Ovary (tissue), 7 donors: ENCODE measurements at regions not wholly inside any gene's neighbourhood (a gene's known extent, or its start where the extent isn't known, plus 50 kb on each side); places are given as distances from the start of the nearest gene placed in this dataset.

Experiments used
- DNase-seq, 5 donors: peaks; one replicate each; pipeline ENCODE4 v3.0.0-alpha.2; 2019 to 2020
- H3K27ac ChIP-seq, 2 donors: fragments of 200-600 bp; one replicate each; pipeline versions ENCODE4 v1.5.1 to v1.8.0; 2019 to 2022
- H3K27me3 ChIP-seq: fragments of 200-600 bp; one replicate; pipeline ENCODE4 v1.8.0; 2022
- H3K36me3 ChIP-seq: fragments of 200-600 bp; sonication (generic); one replicate; pipeline ENCODE4 v1.5.1; 2019
- H3K4me1 ChIP-seq: one replicate; pipeline ENCODE4 v1.8.1; 2013; ENCODE audit warnings: mild to moderate bottlenecking, moderate library complexity; ENCODE audit not compliant: insufficient read depth
- H3K4me3 ChIP-seq: fragments of 200-600 bp; sonication (generic); one replicate; pipeline ENCODE4 v1.5.1; 2017
- H3K9me3 ChIP-seq, 2 donors: fragments of 200-600 bp in 1 of 2; sonication (generic) in 1 of 2; one replicate each; pipeline versions ENCODE4 v1.5.1 to v1.8.1; 2013 to 2019; ENCODE audit warnings: mild to moderate bottlenecking in 1 of 2, moderate library complexity in 1 of 2
- CTCF ChIP-seq, 3 donors: fragments of 450-650 bp in 2 of 3; fragments of 200-600 bp in 1 of 3; IDR thresholded peaks; one replicate each; pipeline versions ENCODE4 v1.5.1 to v1.8.0; 2016 to 2022; ENCODE audit warnings: antibody characterized with exemption in 3 of 3, mild to moderate bottlenecking in 1 of 3
- EP300 ChIP-seq: sonication (generic); formaldehyde crosslinking; IDR thresholded peaks from one replicate; pipeline ENCODE4 v1.6.1; 2017; ENCODE audit warnings: antibody characterized with exemption
- POLR2A ChIP-seq: fragments of 450-650 bp; IDR thresholded peaks from one replicate; pipeline ENCODE4 v1.6.1; 2017; ENCODE audit warnings: antibody characterized with exemption, mild to moderate bottlenecking, moderate library complexity
- WGBS, 3 donors: extraction: QIAGEN DNeasy Blood & Tissue Kit in 1 of 3; methylation state at CpG; one replicate each; pipeline versions ENCODE4 v1.1.5 to v1.1.7; 2013 to 2017; 5-methylcytosine and 5-hydroxymethylcytosine counted together
- intact Hi-C, 4 donors: fragments of 100-400 bp; cut with DNase I; formaldehyde crosslinking; loops; one replicate each; pipeline versions ENCODE4 v1.11.0 to v1.15.1; 2022 to 2023
- donor health status: DM: no; HTN: no; CAD: no; lungs with moderate emphysema.
- donor health status: DM: no; HTN: no; CAD: no.
- donor health status: Bipolar disorder and iron deficiency.
- donor health status: DM: no; HTN: no; CAD: no.
- donor health status: DM: yes; HTN: yes; CAD: no.

GRCh38 chr16:55057866-55058265 is 127.2 kb downstream of the IRX5 start:
- WGBS, 3 donors, result 76 to 78% (median 78%) methylated on average over 6 of the region's 6 CpGs
- intact Hi-C loops, result no loop called here
- TF ChIP-seq POLR2A (no peak), CTCF (IDR thresholded peaks at IDR 0.05) (no peak), EP300 (no peak)
- no peak for DNase-seq
- Histone ChIP-seq H3K4me3 (no peak overlapping the region), H3K36me3 (no peaks in the 10 kb centered on the region), H3K27ac (no peak overlapping the region), H3K27me3 (no peaks in the 10 kb centered on the region), H3K4me1 (no peaks in the 10 kb centered on the region), H3K9me3 (no peaks in the 10 kb centered on the region)

- WGBS, 3 donors, result 53 to 66% (median 60%) methylated on average over 4 of the region's 4 CpGs
- H3K27ac ChIP-seq, result no peak overlapping the region
- H3K27me3 ChIP-seq, result no peaks in the 10 kb centered on the region
- intact Hi-C loops, result no loop called here
- DNase-seq, result no peak
- no peaks in the 10 kb centered on the region for H3K4me1 ChIP-seq
- no peaks in the 10 kb centered on the region for H3K36me3 ChIP-seq
- H3K4me3 ChIP-seq, result no peak overlapping the region
- H3K9me3 ChIP-seq, result no peaks in the 10 kb centered on the region
- TF ChIP-seq POLR2A, result no peak
- no peak for TF ChIP-seq EP300
- TF ChIP-seq CTCF (IDR thresholded peaks at IDR 0.05), result no peak
These were observed 127.9 kb downstream of the IRX5 start for GRCh38 chr16:55058576-55058975.

- H3K27me3 ChIP-seq, result no peaks in the 10 kb centered on the region
- H3K9me3 ChIP-seq, result no peaks in the 10 kb centered on the region
- H3K4me1 ChIP-seq, result no peaks in the 10 kb centered on the region
- TF ChIP-seq POLR2A, result no peak
- TF ChIP-seq CTCF (IDR thresholded peaks at IDR 0.05), result no peak
- no peak for TF ChIP-seq EP300
- H3K27ac ChIP-seq, result no peak overlapping the region
- intact Hi-C loops, result no loop called here
- no peak for DNase-seq
- 43 to 64% (median 48%) methylated on average over 2 of the region's 2 CpGs for WGBS, 3 donors
- H3K4me3 ChIP-seq, result no peak overlapping the region
- H3K36me3 ChIP-seq, result no peaks in the 10 kb centered on the region
These were observed 128.5 kb downstream of the IRX5 start for GRCh38 chr16:55059146-55059545.

GRCh38 chr16:55061126-55061525 is 130.5 kb downstream of the IRX5 start:
- H3K4me3 ChIP-seq, result no peak overlapping the region
- no peaks in the 10 kb centered on the region for H3K4me1 ChIP-seq
- no peaks in the 10 kb centered on the region for H3K9me3 ChIP-seq
- intact Hi-C loops, result no loop called here
- DNase-seq, result no peak
- 78 to 100% (median 100%) methylated on average over 1 of the region's 1 CpG for WGBS, 3 donors
- H3K36me3 ChIP-seq, result no peaks in the 10 kb centered on the region
- no peaks in the 10 kb centered on the region for H3K27me3 ChIP-seq
- TF ChIP-seq CTCF (IDR thresholded peaks at IDR 0.05) (no peak), EP300 (no peak), POLR2A (no peak)
- H3K27ac ChIP-seq, result no peak overlapping the region

GRCh38 chr16:55062442-55062841 is 131.8 kb downstream of the IRX5 start:
- DNase-seq, result no peak
- intact Hi-C loops, result no loop called here
- no peak overlapping the region for H3K27ac ChIP-seq
- 87 to 92% (median 89%) methylated on average over 2 of the region's 2 CpGs for WGBS, 3 donors
- TF ChIP-seq POLR2A, result no peak
- TF ChIP-seq EP300, result no peak
- TF ChIP-seq CTCF (IDR thresholded peaks at IDR 0.05), result no peak
- no peaks in the 10 kb centered on the region for H3K27me3 ChIP-seq
- H3K4me1 ChIP-seq, result no peaks in the 10 kb centered on the region
- H3K9me3 ChIP-seq, result no peaks in the 10 kb centered on the region
- no peak overlapping the region for H3K4me3 ChIP-seq
- H3K36me3 ChIP-seq, result no peaks in the 10 kb centered on the region
